ENCODE measurements at regions not wholly inside any gene's neighbourhood (a gene's known extent, or its start where the extent isn't known, plus 50 kb on each side); places are given as distances from the start of the nearest gene placed in this dataset.

- TF ChIP-seq, protein P1, sequence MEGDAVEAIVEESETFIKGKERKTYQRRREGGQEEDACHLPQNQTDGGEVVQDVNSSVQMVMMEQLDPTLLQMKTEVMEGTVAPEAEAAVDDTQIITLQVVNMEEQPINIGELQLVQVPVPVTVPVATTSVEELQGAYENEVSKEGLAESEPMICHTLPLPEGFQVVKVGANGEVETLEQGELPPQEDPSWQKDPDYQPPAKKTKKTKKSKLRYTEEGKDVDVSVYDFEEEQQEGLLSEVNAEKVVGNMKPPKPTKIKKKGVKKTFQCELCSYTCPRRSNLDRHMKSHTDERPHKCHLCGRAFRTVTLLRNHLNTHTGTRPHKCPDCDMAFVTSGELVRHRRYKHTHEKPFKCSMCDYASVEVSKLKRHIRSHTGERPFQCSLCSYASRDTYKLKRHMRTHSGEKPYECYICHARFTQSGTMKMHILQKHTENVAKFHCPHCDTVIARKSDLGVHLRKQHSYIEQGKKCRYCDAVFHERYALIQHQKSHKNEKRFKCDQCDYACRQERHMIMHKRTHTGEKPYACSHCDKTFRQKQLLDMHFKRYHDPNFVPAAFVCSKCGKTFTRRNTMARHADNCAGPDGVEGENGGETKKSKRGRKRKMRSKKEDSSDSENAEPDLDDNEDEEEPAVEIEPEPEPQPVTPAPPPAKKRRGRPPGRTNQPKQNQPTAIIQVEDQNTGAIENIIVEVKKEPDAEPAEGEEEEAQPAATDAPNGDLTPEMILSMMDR (IDR thresholded peaks at IDR 0.05), result no peak
- no peak overlapping the region for H3K4me3 ChIP-seq
- no peak for DNase-seq (ENCODE audit: low spot score)
- H3K27ac ChIP-seq, result no peak overlapping the region
Measured at GRCh38 chr11:104765401-104766095, 132.7 kb downstream of the CASP12 start.

- TF ChIP-seq, protein P1 (IDR thresholded peaks at IDR 0.05), result no peak
- H3K4me3 ChIP-seq, result no peak overlapping the region
- no peak overlapping the region for H3K27ac ChIP-seq
- no peak for DNase-seq (ENCODE audit: low spot score)
Measured at GRCh38 chr11:104764710-104765045, 133.6 kb downstream of the CASP12 start.

GRCh38 chr11:104763930-104764709, 134.1 kb downstream of the CASP12 start:
- TF ChIP-seq, protein P1 (IDR thresholded peaks at IDR 0.05), result no peak
- no peak for DNase-seq (ENCODE audit: low spot score)
- Histone ChIP-seq H3K27ac (no peak overlapping the region), H3K4me3 (no peak overlapping the region)

- Histone ChIP-seq H3K4me3 (no peak overlapping the region), H3K27ac (no peak overlapping the region)
- TF ChIP-seq, protein P1 (IDR thresholded peaks at IDR 0.05), result no peak
- DNase-seq (ENCODE audit: low spot score), result no peak
Measured at GRCh38 chr11:104761511-104761910, 136.7 kb downstream of the CASP12 start.

- TF ChIP-seq, protein P1 (IDR thresholded peaks at IDR 0.05), result no peak
- no peak overlapping the region for H3K4me3 ChIP-seq
- no peak overlapping the region for H3K27ac ChIP-seq
- no peak for DNase-seq (ENCODE audit: low spot score)
Measured at GRCh38 chr11:104759464-104759863, 138.8 kb downstream of the CASP12 start.

DNA sequence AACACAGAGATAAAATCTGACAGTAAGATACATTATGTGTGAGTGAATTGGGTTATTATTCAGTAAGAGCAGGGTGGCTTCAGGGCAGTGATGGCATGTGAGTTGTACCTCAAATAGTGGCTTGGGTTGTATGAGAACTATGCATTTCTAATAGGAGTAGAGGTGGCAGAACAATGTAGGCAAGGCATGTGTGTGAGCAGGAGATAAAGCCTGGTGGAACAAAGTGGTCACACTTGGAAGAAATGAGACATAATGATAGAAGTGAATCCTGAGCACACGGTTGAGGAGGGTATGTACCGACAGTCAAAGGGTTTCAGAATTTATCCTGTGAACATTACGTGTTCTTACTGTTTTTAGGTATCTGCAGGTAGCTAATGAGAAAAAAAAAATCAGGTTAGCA, 159.3 kb downstream of the CASP12 start:
- no peak for DNase-seq (ENCODE audit: low spot score)
- TF ChIP-seq, protein P1 (IDR thresholded peaks at IDR 0.05), result no peak
- no peak overlapping the region for H3K27ac ChIP-seq

DNA sequence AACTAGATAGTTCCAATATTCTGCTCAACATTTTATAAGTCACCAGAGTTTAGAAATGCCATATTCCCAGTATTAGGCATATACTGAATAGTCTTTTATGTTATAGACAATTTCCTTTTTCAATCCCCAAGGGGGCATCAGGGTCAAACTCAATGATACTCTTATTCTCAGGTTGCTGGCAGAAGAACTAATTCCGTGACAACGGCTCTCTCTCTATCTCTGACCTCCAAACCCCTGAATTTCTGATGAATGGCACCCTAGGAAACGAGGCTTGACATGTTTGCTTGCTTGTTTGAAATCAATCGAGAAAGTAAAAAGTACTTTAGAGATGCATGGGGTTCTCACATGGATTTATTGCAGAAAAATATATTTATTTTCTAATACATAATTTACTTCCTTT, 160.1 kb downstream of the CASP12 start:
- DNase-seq (ENCODE audit: low spot score), result no peak
- TF ChIP-seq, protein P1 (IDR thresholded peaks at IDR 0.05), result no peak

More for the DNA sequence above, 159.3 kb downstream of the CASP12 start:
- no peak overlapping the region for H3K4me3 ChIP-seq

More for the DNA sequence above, 160.1 kb downstream of the CASP12 start:
- Histone ChIP-seq H3K4me3 (no peak overlapping the region), H3K27ac (no peak overlapping the region)

All from coronary artery (tissue), 2 donors.